Sigmoid colon (tissue), 4 donors: ENCODE measurements at regions not wholly inside any gene's neighbourhood (a gene's known extent, or its start where the extent isn't known, plus 50 kb on each side); places are given as distances from the start of the nearest gene placed in this dataset.

Experiments used
- EP300 ChIP-seq, 4 donors: sonication (generic); formaldehyde crosslinking; IDR thresholded peaks; one replicate each; pipeline ENCODE4 v1.6.1; 2017; ENCODE audit warnings: antibody characterized with exemption in 4 of 4
- POLR2A ChIP-seq, 2 donors: fragments of 450-650 bp; IDR thresholded peaks; one replicate each; pipeline ENCODE4 v1.6.1; 2016; ENCODE audit warnings: antibody characterized with exemption in 2 of 2, mild to moderate bottlenecking in 2 of 2, moderate library complexity in 2 of 2
- POLR2AphosphoS5 ChIP-seq, 4 donors: sonication (generic); formaldehyde crosslinking; IDR thresholded peaks; one replicate each; pipeline ENCODE4 v1.6.1; 2017; ENCODE audit warnings: antibody characterized with exemption in 4 of 4
- TF ChIP-seq, protein P1 (sequence below), 4 experiments: fragments of 450-650 bp in 3 of 4; fragments of 200-600 bp in 1 of 4; IDR thresholded peaks; one replicate each; pipeline ENCODE4 v1.5.1; 2016 to 2019; ENCODE audit warnings: antibody characterized with exemption in 4 of 4, mild to moderate bottlenecking in 3 of 4, moderate library complexity in 2 of 4

DNA sequence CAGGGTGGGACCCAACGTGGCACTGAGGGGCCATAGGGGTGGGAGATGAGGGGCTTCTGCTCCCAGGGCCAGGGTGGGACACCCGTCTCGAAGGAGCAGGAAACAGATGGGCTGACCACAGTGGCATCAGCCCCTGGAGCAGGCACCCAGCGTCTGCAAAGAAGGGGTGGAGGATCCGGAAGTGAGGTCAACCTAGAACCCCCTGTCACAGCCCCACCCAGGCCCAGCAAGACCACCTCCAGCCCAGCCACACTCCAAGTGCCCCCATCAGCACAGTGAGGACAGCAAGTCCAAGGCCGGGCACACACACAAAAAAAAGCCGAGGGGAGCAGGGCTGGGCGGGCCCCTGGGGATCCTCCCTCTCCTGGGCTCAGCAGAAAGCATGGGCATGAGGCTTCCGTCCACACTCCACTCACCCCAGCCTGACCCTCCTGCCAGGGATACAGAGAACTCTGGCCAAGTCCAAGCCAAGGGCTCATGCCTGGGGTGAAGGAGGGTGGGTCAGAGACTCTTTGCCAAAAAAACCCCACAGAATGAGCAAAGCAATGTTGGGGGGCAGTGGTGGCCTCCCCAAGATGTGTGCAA, 111.0 kb downstream of the FOXL3 start:
- TF ChIP-seq, protein P1, sequence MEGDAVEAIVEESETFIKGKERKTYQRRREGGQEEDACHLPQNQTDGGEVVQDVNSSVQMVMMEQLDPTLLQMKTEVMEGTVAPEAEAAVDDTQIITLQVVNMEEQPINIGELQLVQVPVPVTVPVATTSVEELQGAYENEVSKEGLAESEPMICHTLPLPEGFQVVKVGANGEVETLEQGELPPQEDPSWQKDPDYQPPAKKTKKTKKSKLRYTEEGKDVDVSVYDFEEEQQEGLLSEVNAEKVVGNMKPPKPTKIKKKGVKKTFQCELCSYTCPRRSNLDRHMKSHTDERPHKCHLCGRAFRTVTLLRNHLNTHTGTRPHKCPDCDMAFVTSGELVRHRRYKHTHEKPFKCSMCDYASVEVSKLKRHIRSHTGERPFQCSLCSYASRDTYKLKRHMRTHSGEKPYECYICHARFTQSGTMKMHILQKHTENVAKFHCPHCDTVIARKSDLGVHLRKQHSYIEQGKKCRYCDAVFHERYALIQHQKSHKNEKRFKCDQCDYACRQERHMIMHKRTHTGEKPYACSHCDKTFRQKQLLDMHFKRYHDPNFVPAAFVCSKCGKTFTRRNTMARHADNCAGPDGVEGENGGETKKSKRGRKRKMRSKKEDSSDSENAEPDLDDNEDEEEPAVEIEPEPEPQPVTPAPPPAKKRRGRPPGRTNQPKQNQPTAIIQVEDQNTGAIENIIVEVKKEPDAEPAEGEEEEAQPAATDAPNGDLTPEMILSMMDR (IDR thresholded peaks at IDR 0.05): no peak
- TF ChIP-seq POLR2A (IDR thresholded peaks at IDR 0.05): no peak
- no peak for TF ChIP-seq EP300 (IDR thresholded peaks at IDR 0.05)
- TF ChIP-seq POLR2AphosphoS5 (IDR thresholded peaks at IDR 0.05): no peak
